ENCODE measurements at regions not wholly inside any gene's neighbourhood (a gene's known extent, or its start where the extent isn't known, plus 50 kb on each side); places are given as distances from the start of the nearest gene placed in this dataset.

DNA sequence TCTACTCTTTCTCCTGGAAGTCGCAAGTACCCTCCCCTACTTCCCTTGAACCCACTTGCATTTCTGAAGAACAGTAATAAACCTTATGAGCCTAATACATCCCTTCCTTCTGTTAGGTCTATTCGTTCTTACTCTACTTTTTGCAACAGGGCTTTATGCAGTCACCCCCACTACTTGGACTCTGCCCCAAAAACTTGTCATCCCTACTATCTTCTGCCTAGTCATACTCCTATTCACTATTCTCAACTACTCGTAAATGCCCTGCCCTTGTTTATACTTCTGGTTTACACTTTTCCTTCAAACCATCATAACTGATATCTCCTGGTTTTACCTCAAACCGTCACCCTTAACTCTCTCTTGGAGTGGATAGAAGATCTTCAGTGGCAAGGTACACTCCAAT, 55.2 kb upstream of the SLIT2 start:
- no peaks in the 10 kb centered on the region for H3K27me3 ChIP-seq (replicated peaks; ENCODE audit: insufficient read depth)
- TF ChIP-seq, protein P1, sequence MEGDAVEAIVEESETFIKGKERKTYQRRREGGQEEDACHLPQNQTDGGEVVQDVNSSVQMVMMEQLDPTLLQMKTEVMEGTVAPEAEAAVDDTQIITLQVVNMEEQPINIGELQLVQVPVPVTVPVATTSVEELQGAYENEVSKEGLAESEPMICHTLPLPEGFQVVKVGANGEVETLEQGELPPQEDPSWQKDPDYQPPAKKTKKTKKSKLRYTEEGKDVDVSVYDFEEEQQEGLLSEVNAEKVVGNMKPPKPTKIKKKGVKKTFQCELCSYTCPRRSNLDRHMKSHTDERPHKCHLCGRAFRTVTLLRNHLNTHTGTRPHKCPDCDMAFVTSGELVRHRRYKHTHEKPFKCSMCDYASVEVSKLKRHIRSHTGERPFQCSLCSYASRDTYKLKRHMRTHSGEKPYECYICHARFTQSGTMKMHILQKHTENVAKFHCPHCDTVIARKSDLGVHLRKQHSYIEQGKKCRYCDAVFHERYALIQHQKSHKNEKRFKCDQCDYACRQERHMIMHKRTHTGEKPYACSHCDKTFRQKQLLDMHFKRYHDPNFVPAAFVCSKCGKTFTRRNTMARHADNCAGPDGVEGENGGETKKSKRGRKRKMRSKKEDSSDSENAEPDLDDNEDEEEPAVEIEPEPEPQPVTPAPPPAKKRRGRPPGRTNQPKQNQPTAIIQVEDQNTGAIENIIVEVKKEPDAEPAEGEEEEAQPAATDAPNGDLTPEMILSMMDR (IDR thresholded peaks at IDR 0.05): no peak
- H3K4me3 ChIP-seq: no peak overlapping the region
- no peak overlapping the region for H3K27ac ChIP-seq
- no peak for DNase-seq (ENCODE audit: low spot score)
- no peak for ATAC-seq (ENCODE audit: insufficient number of reproducible peaks, low FRiP score, low read depth)
- no peaks in the 10 kb centered on the region for H3K9me3 ChIP-seq
- no peaks in the 10 kb centered on the region for H3K36me3 ChIP-seq
- H3K4me1 ChIP-seq (ENCODE audit: control insufficient read depth in 1 of 2, low read depth in 2 of 2): peaks cover 0 to 5% of the 10 kb centered on the region in 2 donors

DNA sequence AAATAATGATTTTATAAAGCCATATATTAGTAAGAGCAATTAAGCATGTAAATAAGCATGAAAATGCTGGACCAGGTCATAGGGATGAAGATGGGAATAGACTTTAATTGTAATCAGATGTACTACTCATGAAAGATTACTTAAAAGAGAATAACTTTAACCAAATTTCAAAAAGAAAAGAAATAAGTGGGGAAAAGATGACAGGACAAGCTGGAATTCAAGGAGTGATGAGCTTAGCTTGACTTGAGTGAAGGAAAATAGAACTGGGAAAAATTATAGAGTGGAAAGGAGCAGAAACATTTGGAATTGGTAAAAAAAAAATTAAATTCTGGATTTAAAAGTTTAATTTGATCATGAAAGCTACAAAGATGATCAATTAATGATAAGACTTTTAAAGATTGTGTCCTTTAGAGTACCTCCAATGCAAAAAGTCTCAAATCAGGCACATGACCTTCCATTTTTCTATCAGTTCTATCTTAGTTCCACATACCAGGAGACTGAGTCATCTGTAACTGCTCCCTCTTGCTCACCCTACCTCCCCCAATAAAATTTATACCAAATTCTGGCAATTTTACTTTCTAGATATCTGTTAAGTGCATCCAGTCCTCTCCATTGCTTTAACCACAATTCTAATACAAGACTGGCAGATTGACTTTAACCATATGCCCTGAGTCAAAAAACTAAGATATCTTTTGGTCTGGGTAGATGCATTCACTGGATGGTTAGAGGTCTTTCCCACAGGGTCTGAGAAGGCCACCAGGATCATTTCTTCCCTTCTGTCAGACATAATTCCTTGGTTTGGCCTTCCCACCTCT, 56.4 kb upstream of the SLIT2 start:
- ATAC-seq (ENCODE audit: insufficient number of reproducible peaks, low FRiP score, low read depth) (no peak), DNase-seq (ENCODE audit: low spot score) (no peak)
- H3K9me3 ChIP-seq: no peaks in the 10 kb centered on the region
- no peak overlapping the region for H3K27ac ChIP-seq
- H3K4me1 ChIP-seq (ENCODE audit: control insufficient read depth in 1 of 2, low read depth in 2 of 2): peaks cover 0 to 5% of the 10 kb centered on the region in 2 donors
- no peaks in the 10 kb centered on the region for H3K27me3 ChIP-seq (replicated peaks; ENCODE audit: insufficient read depth)
- no peaks in the 10 kb centered on the region for H3K36me3 ChIP-seq
- no peak overlapping the region for H3K4me3 ChIP-seq
- TF ChIP-seq, protein P1 (IDR thresholded peaks at IDR 0.05): no peak

DNA sequence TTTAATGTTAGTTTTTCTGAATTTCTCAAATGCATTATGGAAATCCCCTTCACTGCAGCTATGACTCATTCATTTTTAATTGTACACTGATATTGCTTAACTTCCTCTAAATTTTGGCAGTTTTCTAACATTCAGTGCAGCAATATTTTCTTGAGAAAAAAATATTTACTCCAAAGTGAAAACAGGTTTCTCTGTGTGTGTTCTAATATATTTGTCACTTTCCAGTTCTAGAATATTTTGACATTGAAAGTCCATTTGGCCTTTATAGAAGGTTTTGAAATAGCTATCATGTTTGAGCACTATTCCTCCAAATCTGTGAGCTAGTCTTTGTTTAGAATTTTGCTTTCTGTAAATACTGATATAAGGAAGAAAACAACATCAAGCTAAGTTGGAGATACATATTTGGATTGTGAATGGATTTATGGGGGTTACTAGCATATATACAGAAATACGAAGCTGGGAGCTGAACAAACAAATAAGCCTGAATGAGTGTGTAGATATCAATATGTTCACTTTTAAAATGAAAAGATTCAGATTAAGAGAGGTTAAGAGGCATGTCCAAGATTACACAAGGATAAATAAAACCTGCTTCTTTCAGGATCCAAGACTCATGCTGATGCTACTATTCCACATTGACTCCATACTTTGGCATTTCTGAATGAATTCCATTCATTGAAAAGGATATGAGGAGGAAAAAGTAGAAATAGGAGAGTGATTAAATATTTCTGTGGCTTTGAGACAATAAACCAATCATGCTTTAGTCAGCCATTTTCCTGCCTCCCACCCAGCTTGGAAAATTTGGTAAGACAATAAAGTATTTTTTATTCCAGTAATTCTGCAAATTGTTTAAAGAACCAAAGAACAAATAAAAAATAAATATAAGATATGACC, 57.3 kb upstream of the SLIT2 start:
- TF ChIP-seq, protein P1 (IDR thresholded peaks at IDR 0.05): no peak
- Histone ChIP-seq H3K4me3 (no peak overlapping the region), H3K27me3 (replicated peaks; ENCODE audit: insufficient read depth) (no peaks in the 10 kb centered on the region), H3K4me1 (ENCODE audit: control insufficient read depth in 1 of 2, low read depth in 2 of 2) (peaks cover 0 to 5% of the 10 kb centered on the region in 2 donors), H3K27ac (no peak overlapping the region), H3K36me3 (no peaks in the 10 kb centered on the region), H3K9me3 (no peaks in the 10 kb centered on the region)
- DNase-seq (ENCODE audit: low spot score) (no peak), ATAC-seq (ENCODE audit: insufficient number of reproducible peaks, low FRiP score, low read depth) (peak; percentile 69)

DNA sequence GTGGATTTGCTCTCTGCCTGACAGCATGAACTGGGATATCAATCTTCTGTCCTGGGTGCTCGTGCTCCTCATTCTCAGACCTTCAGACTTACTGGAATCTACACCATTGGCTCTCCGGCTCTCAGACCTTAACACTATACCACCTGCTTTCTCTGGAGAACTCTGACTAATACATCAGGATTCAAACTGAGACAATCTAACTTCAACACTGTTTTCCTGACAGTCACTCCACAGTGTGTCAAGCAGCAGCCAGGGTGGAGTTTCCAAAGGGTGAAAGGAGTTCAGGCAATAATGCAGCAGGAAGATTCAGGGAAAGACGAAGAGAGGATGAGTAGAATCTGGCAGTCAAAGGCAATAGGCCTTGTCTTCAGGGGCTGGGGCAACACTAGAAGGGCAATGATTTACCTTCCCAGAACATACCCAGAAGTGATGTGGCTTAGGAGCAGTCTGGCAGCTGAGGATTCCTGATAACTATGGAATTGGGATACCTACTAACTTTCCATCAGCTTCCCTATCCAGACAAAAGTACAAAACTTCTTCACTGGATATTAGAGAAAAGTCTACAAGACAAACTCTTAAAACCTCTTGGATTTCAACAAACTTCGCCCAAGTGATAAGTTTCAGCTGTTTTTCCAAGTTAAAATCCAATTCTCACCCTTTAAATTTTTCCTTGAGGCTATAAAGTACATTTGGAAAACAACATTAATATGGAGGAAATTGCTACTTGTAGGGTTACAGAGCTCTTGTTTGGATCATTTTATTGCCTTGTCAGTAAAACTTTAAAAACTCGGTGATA, 58.4 kb upstream of the SLIT2 start:
- ATAC-seq (ENCODE audit: insufficient number of reproducible peaks, low FRiP score, low read depth) (no peak), DNase-seq (ENCODE audit: low spot score) (no peak)
- H3K36me3 ChIP-seq: no peaks in the 10 kb centered on the region
- peaks cover 0 to 5% of the 10 kb centered on the region in 2 donors for H3K4me1 ChIP-seq (ENCODE audit: control insufficient read depth in 1 of 2, low read depth in 2 of 2)
- TF ChIP-seq, protein P1 (IDR thresholded peaks at IDR 0.05): no peak
- no peaks in the 10 kb centered on the region for H3K9me3 ChIP-seq
- no peak overlapping the region for H3K4me3 ChIP-seq
- no peaks in the 10 kb centered on the region for H3K27me3 ChIP-seq (replicated peaks; ENCODE audit: insufficient read depth)
- no peak overlapping the region for H3K27ac ChIP-seq
